ENCODE measurements at regions not wholly inside any gene's neighbourhood (a gene's known extent, or its start where the extent isn't known, plus 50 kb on each side); places are given as distances from the start of the nearest gene placed in this dataset.

DNA sequence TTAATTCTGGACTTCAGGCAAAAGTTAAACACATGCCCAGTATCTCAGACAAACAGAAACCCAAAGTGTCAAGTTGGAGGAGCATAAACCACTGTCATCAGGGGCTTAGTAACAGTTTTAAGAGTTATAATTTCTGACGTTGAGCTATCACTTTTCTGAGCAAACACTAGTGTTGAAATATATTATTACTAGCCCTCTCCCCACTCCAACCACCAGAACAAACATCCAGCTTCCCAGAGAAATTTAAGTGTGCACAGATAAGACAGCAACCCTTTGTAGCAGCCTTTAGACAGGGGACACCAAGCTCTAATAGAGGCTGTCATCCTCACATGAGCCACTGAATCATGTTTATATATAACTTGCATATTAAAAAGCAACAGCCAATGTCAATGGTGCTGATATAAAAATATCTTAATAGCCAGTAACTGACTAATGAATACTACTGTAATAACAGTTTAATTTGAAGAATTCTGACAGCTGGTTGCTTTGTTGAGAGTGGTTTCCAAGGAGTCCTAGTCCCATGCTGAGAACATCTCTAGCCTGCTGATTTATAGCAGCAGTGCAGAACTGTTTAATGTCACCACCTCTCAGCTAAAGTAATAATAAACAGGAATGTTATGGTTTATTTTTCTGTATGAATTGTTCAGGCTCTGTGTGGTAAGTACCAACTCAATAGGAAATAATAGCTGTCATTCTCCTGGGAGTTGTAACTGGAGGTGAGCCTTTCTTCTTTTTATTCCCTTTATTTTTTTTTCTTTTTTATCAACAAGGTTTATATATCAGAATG, 528.7 kb upstream of the ZNF608 start:
- peaks cover 0 to 7% (median 0%) of the 10 kb centered on the region in 12 donors for H3K4me1 ChIP-seq
- 27 to 39% (median 32%) methylated on average over 1 of the region's 1 CpG for WGBS, 4 donors
- no peaks in the 10 kb centered on the region for H3K9me3 ChIP-seq
- ATAC-seq (peak in 3 of 4 donors; percentile 37 to 80 (median 65)), DNase-seq (no peak)
- TF ChIP-seq POLR2A (IDR thresholded peaks at IDR 0.05), result no peak
- TF ChIP-seq, protein P1, sequence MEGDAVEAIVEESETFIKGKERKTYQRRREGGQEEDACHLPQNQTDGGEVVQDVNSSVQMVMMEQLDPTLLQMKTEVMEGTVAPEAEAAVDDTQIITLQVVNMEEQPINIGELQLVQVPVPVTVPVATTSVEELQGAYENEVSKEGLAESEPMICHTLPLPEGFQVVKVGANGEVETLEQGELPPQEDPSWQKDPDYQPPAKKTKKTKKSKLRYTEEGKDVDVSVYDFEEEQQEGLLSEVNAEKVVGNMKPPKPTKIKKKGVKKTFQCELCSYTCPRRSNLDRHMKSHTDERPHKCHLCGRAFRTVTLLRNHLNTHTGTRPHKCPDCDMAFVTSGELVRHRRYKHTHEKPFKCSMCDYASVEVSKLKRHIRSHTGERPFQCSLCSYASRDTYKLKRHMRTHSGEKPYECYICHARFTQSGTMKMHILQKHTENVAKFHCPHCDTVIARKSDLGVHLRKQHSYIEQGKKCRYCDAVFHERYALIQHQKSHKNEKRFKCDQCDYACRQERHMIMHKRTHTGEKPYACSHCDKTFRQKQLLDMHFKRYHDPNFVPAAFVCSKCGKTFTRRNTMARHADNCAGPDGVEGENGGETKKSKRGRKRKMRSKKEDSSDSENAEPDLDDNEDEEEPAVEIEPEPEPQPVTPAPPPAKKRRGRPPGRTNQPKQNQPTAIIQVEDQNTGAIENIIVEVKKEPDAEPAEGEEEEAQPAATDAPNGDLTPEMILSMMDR (IDR thresholded peaks at IDR 0.05), result no peak
- intact Hi-C loops (cut with DNase I), result no loop called here
- H3K36me3 ChIP-seq, result no peaks in the 10 kb centered on the region
- H3K27me3 ChIP-seq, result no peaks in the 10 kb centered on the region
- no peak overlapping the region for H3K4me3 ChIP-seq
- H3K27ac ChIP-seq, result peak overlapping the region in 1 of 12 donors; percentile 29

DNA sequence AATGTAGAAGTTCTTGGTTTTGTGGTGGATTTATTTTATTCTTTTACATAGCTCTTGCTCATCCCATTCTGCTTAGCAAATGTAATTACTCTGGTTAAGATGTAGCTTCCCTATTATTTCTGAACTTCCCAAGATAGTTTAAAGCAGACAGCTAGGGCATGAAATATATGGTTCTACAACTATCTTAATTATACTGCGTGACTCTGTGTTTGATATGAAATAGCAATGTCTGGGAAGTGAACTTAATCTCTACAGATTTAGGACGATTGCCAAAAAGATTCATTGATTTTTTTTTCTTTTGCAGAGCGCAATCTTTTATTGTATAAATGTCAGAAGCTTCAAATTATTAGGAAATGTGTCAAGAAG, 529.3 kb upstream of the ZNF608 start:
- H3K36me3 ChIP-seq, result no peaks in the 10 kb centered on the region
- 90 to 91% (median 90%) methylated on average over 3 of the region's 3 CpGs for WGBS, 4 donors
- no peak for DNase-seq
- TF ChIP-seq, protein P1 (IDR thresholded peaks at IDR 0.05), result no peak
- no peak for TF ChIP-seq POLR2A (IDR thresholded peaks at IDR 0.05)
- H3K9me3 ChIP-seq, result no peaks in the 10 kb centered on the region
- H3K4me1 ChIP-seq, result peaks cover 0 to 7% (median 0%) of the 10 kb centered on the region in 12 donors
- ATAC-seq, result no peak
- intact Hi-C loops (cut with DNase I), result no loop called here
- H3K27ac ChIP-seq, result no peak overlapping the region
- no peak overlapping the region for H3K4me3 ChIP-seq
- H3K27me3 ChIP-seq, result no peaks in the 10 kb centered on the region

GRCh38 chr5:125276096-125276495, 529.7 kb upstream of the ZNF608 start:
- peaks cover 0 to 7% (median 0%) of the 10 kb centered on the region in 12 donors for H3K4me1 ChIP-seq
- ATAC-seq, result no peak
- H3K4me3 ChIP-seq, result no peak overlapping the region
- no peak overlapping the region for H3K27ac ChIP-seq
- no peaks in the 10 kb centered on the region for H3K36me3 ChIP-seq
- no peaks in the 10 kb centered on the region for H3K9me3 ChIP-seq
- H3K27me3 ChIP-seq, result no peaks in the 10 kb centered on the region
- intact Hi-C loops (cut with DNase I), result no loop called here
- TF ChIP-seq, protein P1 (IDR thresholded peaks at IDR 0.05), result no peak
- no peak for TF ChIP-seq POLR2A (IDR thresholded peaks at IDR 0.05)
- DNase-seq, result no peak
- 88 to 93% (median 91%) methylated on average over 2 of the region's 2 CpGs for WGBS, 4 donors

DNA sequence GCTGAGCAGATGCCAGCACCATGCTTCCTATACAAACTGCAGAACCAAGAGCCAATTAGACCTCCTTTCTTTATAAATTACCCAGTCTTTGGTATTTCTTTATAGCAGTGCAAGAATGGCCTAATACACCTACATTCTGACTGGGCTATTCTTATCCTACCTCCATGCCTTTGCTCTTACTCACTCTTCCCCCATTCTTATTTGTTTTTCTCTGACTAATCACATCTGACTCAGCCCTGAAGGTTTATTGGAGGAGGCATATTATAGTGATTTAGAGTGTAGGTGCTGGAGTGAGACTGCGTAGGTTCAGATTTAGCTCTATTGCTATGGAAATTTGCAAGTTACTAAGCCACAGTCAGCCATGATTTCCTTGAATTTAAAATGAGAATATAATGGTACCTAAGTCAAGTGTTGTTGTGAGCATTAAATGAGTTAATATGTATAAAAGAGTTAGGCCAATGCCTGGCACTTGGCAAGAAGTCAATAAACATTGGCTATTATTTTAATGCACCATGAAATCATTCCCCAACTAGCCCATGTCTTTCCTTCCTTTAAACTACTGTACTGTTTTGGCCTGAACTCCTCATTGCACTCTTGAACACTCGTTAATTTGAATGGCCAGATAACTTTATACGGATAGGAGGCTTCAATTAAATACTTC, 531.2 kb upstream of the ZNF608 start:
- no peaks in the 10 kb centered on the region for H3K36me3 ChIP-seq
- TF ChIP-seq, protein P1 (IDR thresholded peaks at IDR 0.05), result no peak
- TF ChIP-seq POLR2A (IDR thresholded peaks at IDR 0.05), result no peak
- H3K4me1 ChIP-seq, result peaks cover 0 to 7% (median 0%) of the 10 kb centered on the region in 12 donors
- H3K4me3 ChIP-seq, result no peak overlapping the region
- WGBS, 4 donors, result 92 to 98% (median 94%) methylated on average over 3 of the region's 3 CpGs
- ATAC-seq, result no peak
- no peak overlapping the region for H3K27ac ChIP-seq
- no peaks in the 10 kb centered on the region for H3K27me3 ChIP-seq
- intact Hi-C loops (cut with DNase I), result no loop called here
- H3K9me3 ChIP-seq, result no peaks in the 10 kb centered on the region
- DNase-seq, result no peak
